Endodermal cell (in vitro differentiated cells): ENCODE measurements at regions not wholly inside any gene's neighbourhood (a gene's known extent, or its start where the extent isn't known, plus 50 kb on each side); places are given as distances from the start of the nearest gene placed in this dataset.

Source experiments
- DNase-seq: peaks from one replicate; pipeline ENCODE4 v3.0.0-alpha.2; 2017
- H3K27ac ChIP-seq: 2 replicates; pipeline ENCODE4 v1.5.1; 2013; ENCODE audit warnings: mild to moderate bottlenecking, low read depth, low read length, moderate library complexity
- H3K27me3 ChIP-seq: 2 replicates; pipeline ENCODE4 v1.6.1; 2013; ENCODE audit warnings: mild to moderate bottlenecking, low read length, moderate library complexity; ENCODE audit not compliant: insufficient read depth, control insufficient read depth, poor library complexity, severe bottlenecking
- H3K36me3 ChIP-seq: 2 replicates; pipeline ENCODE4 v1.7.0; 2013; ENCODE audit warnings: mild to moderate bottlenecking, low read length, moderate library complexity; ENCODE audit not compliant: control insufficient read depth, insufficient read depth
- H3K4me1 ChIP-seq: one replicate; pipeline ENCODE4 v1.7.0; 2013; ENCODE audit warnings: low read length; ENCODE audit not compliant: control insufficient read depth, insufficient read depth
- H3K4me3 ChIP-seq: 2 replicates; pipeline ENCODE4 v1.5.1; 2013; ENCODE audit warnings: mild to moderate bottlenecking, low read length, moderate library complexity
- H3K9ac ChIP-seq: 2 replicates; pipeline ENCODE4 v1.6.1; 2013; ENCODE audit warnings: mild to moderate bottlenecking, low read length, moderate library complexity; ENCODE audit not compliant: poor library complexity, severe bottlenecking; ENCODE audit errors: extremely low read depth
- H3K9me3 ChIP-seq: 2 replicates; pipeline ENCODE4 v1.6.1; 2013; ENCODE audit warnings: mild to moderate bottlenecking, low read length, moderate library complexity; ENCODE audit not compliant: control insufficient read depth
- H3K27ac Mint-ChIP-seq: 2 replicates; pipeline ENCODE4 v1.8.0; 2020; ENCODE audit warnings: mixed read lengths
- H3K27me3 Mint-ChIP-seq: 2 replicates; pipeline ENCODE4 v1.8.0; 2021; ENCODE audit warnings: mild to moderate bottlenecking, mixed read lengths; ENCODE audit not compliant: insufficient read depth
- H3K36me3 Mint-ChIP-seq: 2 replicates; pipeline ENCODE4 v1.8.0; 2020; ENCODE audit warnings: low read depth, mixed read lengths
- H3K4me1 Mint-ChIP-seq: 2 replicates; pipeline ENCODE4 v1.8.0; 2020; ENCODE audit warnings: mixed read lengths
- H3K4me3 Mint-ChIP-seq: 2 replicates; pipeline ENCODE4 v1.8.0; 2020; ENCODE audit warnings: mild to moderate bottlenecking, moderate library complexity, mixed read lengths
- H3K9me3 Mint-ChIP-seq: 2 replicates; pipeline ENCODE4 v1.8.0; 2020; ENCODE audit warnings: mild to moderate bottlenecking, mixed read lengths
- WGBS, 2 experiments: methylation state at CpG; one replicate each; pipeline versions ENCODE4 v1.1.5 to v1.1.7; 2013; ENCODE audit warnings: missing lambda C conversion rate in 2 of 2, mixed read lengths in 1 of 2; ENCODE audit not compliant: insufficient coverage in 1 of 2, insufficient read length in 1 of 2; 5-methylcytosine and 5-hydroxymethylcytosine counted together
- TF ChIP-seq, protein P1 (sequence below): fragments of 200-600 bp; sonication (generic); conservative IDR thresholded peaks from 2 replicates; pipeline ENCODE4 v1.5.0; 2021; ENCODE audit warnings: antibody characterized with exemption, mild to moderate bottlenecking

- Mint-ChIP-seq H3K36me3 (no peaks in the 10 kb centered on the region), H3K9me3 (peaks cover 7% of the 10 kb centered on the region), H3K4me1 (no peaks in the 10 kb centered on the region), H3K27ac (no peak overlapping the region), H3K4me3 (no peak overlapping the region), H3K27me3 (no peaks in the 10 kb centered on the region)
- 88 to 94% methylated on average over 4 of the region's 5 CpGs for WGBS, 2 experiments
- Histone ChIP-seq H3K9ac (no peak overlapping the region), H3K27me3 (no peaks in the 10 kb centered on the region), H3K9me3 (no peaks in the 10 kb centered on the region), H3K4me1 (no peaks in the 10 kb centered on the region), H3K36me3 (no peaks in the 10 kb centered on the region), H3K27ac (no peak overlapping the region), H3K4me3 (no peak overlapping the region)
- no peak for DNase-seq
- TF ChIP-seq, protein P1, sequence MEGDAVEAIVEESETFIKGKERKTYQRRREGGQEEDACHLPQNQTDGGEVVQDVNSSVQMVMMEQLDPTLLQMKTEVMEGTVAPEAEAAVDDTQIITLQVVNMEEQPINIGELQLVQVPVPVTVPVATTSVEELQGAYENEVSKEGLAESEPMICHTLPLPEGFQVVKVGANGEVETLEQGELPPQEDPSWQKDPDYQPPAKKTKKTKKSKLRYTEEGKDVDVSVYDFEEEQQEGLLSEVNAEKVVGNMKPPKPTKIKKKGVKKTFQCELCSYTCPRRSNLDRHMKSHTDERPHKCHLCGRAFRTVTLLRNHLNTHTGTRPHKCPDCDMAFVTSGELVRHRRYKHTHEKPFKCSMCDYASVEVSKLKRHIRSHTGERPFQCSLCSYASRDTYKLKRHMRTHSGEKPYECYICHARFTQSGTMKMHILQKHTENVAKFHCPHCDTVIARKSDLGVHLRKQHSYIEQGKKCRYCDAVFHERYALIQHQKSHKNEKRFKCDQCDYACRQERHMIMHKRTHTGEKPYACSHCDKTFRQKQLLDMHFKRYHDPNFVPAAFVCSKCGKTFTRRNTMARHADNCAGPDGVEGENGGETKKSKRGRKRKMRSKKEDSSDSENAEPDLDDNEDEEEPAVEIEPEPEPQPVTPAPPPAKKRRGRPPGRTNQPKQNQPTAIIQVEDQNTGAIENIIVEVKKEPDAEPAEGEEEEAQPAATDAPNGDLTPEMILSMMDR = no peak
Observed at GRCh38 chr10:33921970-33922605, 587.6 kb upstream of the NRP1 start.

GRCh38 chr10:33920351-33920750, 585.9 kb upstream of the NRP1 start:
- 97% methylated on average over 1 of the region's 1 CpG; no CpG with 5 or more reads in 1 of the 2 experiments for WGBS, 2 experiments
- Histone ChIP-seq H3K27me3 (no peaks in the 10 kb centered on the region), H3K4me3 (no peak overlapping the region), H3K9me3 (no peaks in the 10 kb centered on the region), H3K9ac (no peak overlapping the region), H3K4me1 (no peaks in the 10 kb centered on the region), H3K36me3 (no peaks in the 10 kb centered on the region), H3K27ac (no peak overlapping the region)
- H3K27ac Mint-ChIP-seq = no peak overlapping the region
- no peaks in the 10 kb centered on the region for H3K36me3 Mint-ChIP-seq
- no peak for DNase-seq
- H3K9me3 Mint-ChIP-seq = peaks cover 7% of the 10 kb centered on the region
- TF ChIP-seq, protein P1 = no peak
- no peaks in the 10 kb centered on the region for H3K4me1 Mint-ChIP-seq
- H3K4me3 Mint-ChIP-seq = no peak overlapping the region
- H3K27me3 Mint-ChIP-seq = no peaks in the 10 kb centered on the region

GRCh38 chr10:33919244-33919643, 584.8 kb upstream of the NRP1 start:
- Histone ChIP-seq H3K9me3 (no peaks in the 10 kb centered on the region), H3K4me1 (no peaks in the 10 kb centered on the region), H3K4me3 (no peak overlapping the region), H3K27ac (no peak overlapping the region), H3K36me3 (no peaks in the 10 kb centered on the region), H3K9ac (no peak overlapping the region), H3K27me3 (no peaks in the 10 kb centered on the region)
- no peaks in the 10 kb centered on the region for H3K4me1 Mint-ChIP-seq
- H3K27ac Mint-ChIP-seq = no peak overlapping the region
- peaks cover 6% of the 10 kb centered on the region for H3K9me3 Mint-ChIP-seq
- 89% methylated on average over 1 of the region's 1 CpG; no CpG with 5 or more reads in 1 of the 2 experiments for WGBS, 2 experiments
- no peak overlapping the region for H3K4me3 Mint-ChIP-seq
- H3K27me3 Mint-ChIP-seq = no peaks in the 10 kb centered on the region
- no peak for DNase-seq
- H3K36me3 Mint-ChIP-seq = no peaks in the 10 kb centered on the region
- TF ChIP-seq, protein P1 = no peak
